ENCODE measurements at regions not wholly inside any gene's neighbourhood (a gene's known extent, or its start where the extent isn't known, plus 50 kb on each side); places are given as distances from the start of the nearest gene placed in this dataset.

GRCh38 chr22:48069256-48069655 lies 1306.8 kb downstream of the TBC1D22A start:
- no peak for TF ChIP-seq REST (tag by site-specific recombination; IDR thresholded peaks at IDR 0.05)
- TF ChIP-seq CTCF (tag by site-specific recombination; IDR thresholded peaks at IDR 0.05), result no peak
- no peak for TF ChIP-seq ZNF362 (tag by site-specific recombination; IDR thresholded peaks at IDR 0.05)
- no peak for TF ChIP-seq ZNF580 (tag by site-specific recombination; IDR thresholded peaks at IDR 0.05)
- TF ChIP-seq ZNF768 (tag by site-specific recombination; IDR thresholded peaks at IDR 0.05), result no peak
- TF ChIP-seq ZBTB17 (tag by site-specific recombination; IDR thresholded peaks at IDR 0.05), result no peak
- no peak for TF ChIP-seq ZNF514 (tag by site-specific recombination; IDR thresholded peaks at IDR 0.05)
- no peak for TF ChIP-seq ZNF670 (tag by site-specific recombination; IDR thresholded peaks at IDR 0.05; ENCODE audit: low read depth)
- TF ChIP-seq ATF2 (tag by site-specific recombination; IDR thresholded peaks at IDR 0.05; ENCODE audit: low read depth), result no peak
